Osteocyte (in vitro differentiated cells): ENCODE measurements at regions not wholly inside any gene's neighbourhood (a gene's known extent, or its start where the extent isn't known, plus 50 kb on each side); places are given as distances from the start of the nearest gene placed in this dataset.

Experiments
- DNase-seq: peaks from one replicate; pipeline ENCODE4 v3.0.0; 2021; ENCODE audit warnings: mixed read lengths; ENCODE audit not compliant: unreplicated experiment; ENCODE audit errors: extremely low spot score
- H3K27ac Mint-ChIP-seq: one replicate; pipeline ENCODE4 v1.8.0; 2021; ENCODE audit warnings: mild to moderate bottlenecking, mixed read lengths; ENCODE audit not compliant: unreplicated experiment
- H3K27me3 Mint-ChIP-seq: one replicate; pipeline ENCODE4 v1.8.0; 2021; ENCODE audit warnings: mixed read lengths; ENCODE audit not compliant: unreplicated experiment
- H3K36me3 Mint-ChIP-seq: one replicate; pipeline ENCODE4 v1.8.0; 2021; ENCODE audit warnings: mixed read lengths; ENCODE audit not compliant: unreplicated experiment
- H3K4me1 Mint-ChIP-seq: one replicate; pipeline ENCODE4 v1.8.0; 2021; ENCODE audit warnings: mixed read lengths; ENCODE audit not compliant: unreplicated experiment
- H3K4me3 Mint-ChIP-seq: one replicate; pipeline ENCODE4 v1.8.0; 2021; ENCODE audit warnings: mild to moderate bottlenecking, moderate library complexity, mixed read lengths; ENCODE audit not compliant: unreplicated experiment
- H3K9me3 Mint-ChIP-seq: one replicate; pipeline ENCODE4 v1.8.0; 2021; ENCODE audit warnings: mixed read lengths; ENCODE audit not compliant: unreplicated experiment
- TF ChIP-seq, protein P1 (sequence below): fragments of 200-600 bp; sonication (generic); IDR thresholded peaks from 2 replicates; pipeline ENCODE4 v1.5.0; 2021; ENCODE audit warnings: antibody characterized with exemption, mild to moderate bottlenecking, moderate library complexity

- Mint-ChIP-seq H3K4me1 (no peaks in the 10 kb centered on the region), H3K9me3 (no peaks in the 10 kb centered on the region), H3K4me3 (no peak overlapping the region), H3K27ac (no peak overlapping the region), H3K27me3 (no peaks in the 10 kb centered on the region), H3K36me3 (no peaks in the 10 kb centered on the region)
- no peak for DNase-seq
- TF ChIP-seq, protein P1, sequence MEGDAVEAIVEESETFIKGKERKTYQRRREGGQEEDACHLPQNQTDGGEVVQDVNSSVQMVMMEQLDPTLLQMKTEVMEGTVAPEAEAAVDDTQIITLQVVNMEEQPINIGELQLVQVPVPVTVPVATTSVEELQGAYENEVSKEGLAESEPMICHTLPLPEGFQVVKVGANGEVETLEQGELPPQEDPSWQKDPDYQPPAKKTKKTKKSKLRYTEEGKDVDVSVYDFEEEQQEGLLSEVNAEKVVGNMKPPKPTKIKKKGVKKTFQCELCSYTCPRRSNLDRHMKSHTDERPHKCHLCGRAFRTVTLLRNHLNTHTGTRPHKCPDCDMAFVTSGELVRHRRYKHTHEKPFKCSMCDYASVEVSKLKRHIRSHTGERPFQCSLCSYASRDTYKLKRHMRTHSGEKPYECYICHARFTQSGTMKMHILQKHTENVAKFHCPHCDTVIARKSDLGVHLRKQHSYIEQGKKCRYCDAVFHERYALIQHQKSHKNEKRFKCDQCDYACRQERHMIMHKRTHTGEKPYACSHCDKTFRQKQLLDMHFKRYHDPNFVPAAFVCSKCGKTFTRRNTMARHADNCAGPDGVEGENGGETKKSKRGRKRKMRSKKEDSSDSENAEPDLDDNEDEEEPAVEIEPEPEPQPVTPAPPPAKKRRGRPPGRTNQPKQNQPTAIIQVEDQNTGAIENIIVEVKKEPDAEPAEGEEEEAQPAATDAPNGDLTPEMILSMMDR: no peak
These were observed 66.6 kb upstream of the OLFM4 start for GRCh38 chr13:52961987-52962386.

DNA sequence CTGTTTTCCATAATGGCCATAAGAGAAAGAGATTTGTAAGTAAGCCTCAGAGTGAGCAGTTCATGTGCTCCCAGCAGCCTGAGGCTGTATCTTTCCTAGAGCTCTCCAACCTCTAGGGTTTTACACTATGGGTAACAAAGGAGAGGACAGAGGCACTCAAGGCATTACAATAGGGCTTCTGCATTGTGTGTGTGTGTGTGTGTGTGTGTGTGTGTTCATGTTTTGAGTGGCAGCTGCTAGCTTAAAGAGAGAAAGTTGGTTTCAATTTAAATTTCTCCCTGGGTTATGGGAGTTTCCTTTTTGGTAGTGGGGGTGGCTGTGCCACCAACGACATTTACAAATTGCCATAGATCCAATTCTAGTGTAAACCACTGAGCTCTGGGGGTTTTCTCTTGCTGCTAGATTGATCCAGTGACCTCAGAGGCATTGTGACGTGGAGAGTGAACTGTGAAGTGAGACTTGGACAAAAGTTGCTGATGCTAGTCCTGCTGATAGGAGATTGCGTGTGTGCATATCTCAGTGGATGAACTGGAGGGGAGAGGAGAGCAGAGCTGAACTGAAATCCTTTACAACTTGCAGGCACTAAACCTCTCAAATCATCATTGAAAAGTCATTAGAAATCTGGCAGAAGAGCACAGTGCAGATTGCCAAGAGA, 67.2 kb upstream of the OLFM4 start:
- H3K36me3 Mint-ChIP-seq: no peaks in the 10 kb centered on the region
- H3K27me3 Mint-ChIP-seq: no peaks in the 10 kb centered on the region
- H3K4me1 Mint-ChIP-seq: no peaks in the 10 kb centered on the region
- TF ChIP-seq, protein P1: no peak
- no peak for DNase-seq
- no peak overlapping the region for H3K4me3 Mint-ChIP-seq
- H3K27ac Mint-ChIP-seq: no peak overlapping the region
- H3K9me3 Mint-ChIP-seq: peaks cover 5% of the 10 kb centered on the region

- no peaks in the 10 kb centered on the region for H3K36me3 Mint-ChIP-seq
- no peak overlapping the region for H3K4me3 Mint-ChIP-seq
- H3K27ac Mint-ChIP-seq: no peak overlapping the region
- no peaks in the 10 kb centered on the region for H3K4me1 Mint-ChIP-seq
- H3K9me3 Mint-ChIP-seq: peaks cover 14% of the 10 kb centered on the region
- H3K27me3 Mint-ChIP-seq: no peaks in the 10 kb centered on the region
- DNase-seq: no peak
- TF ChIP-seq, protein P1: no peak
These were observed 73.1 kb upstream of the OLFM4 start for GRCh38 chr13:52955472-52955874.

GRCh38 chr13:52954838-52955237, 73.8 kb upstream of the OLFM4 start:
- Mint-ChIP-seq H3K27me3 (no peaks in the 10 kb centered on the region), H3K4me3 (no peak overlapping the region), H3K4me1 (no peaks in the 10 kb centered on the region), H3K36me3 (no peaks in the 10 kb centered on the region), H3K27ac (no peak overlapping the region), H3K9me3 (peaks cover 14% of the 10 kb centered on the region)
- no peak for DNase-seq
- TF ChIP-seq, protein P1: no peak

DNA sequence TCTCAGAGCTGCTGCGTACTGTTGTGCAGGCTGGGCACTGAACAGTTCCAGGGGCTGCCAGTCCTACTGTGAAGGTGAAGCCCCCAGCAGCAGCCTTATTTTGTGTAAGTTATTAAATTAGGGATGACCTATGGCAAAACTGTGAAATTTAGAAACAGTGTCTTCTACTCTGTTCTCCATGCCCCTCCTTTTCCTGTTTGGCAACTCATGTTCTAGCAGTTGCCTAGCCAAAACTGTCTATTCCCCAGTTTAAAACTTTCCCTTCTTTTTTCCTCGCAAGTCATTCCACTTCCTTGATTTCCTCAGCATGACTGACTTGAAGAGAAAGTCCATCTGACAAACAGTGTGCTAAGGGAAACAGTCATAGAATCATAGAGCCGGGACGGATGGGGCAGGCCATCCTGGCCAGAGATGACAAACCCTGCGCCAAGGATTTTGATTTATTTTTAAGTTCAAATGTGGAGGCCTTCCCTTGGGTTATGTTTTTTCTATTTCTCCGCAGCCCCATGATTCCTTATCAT, 78.1 kb upstream of the OLFM4 start:
- Mint-ChIP-seq H3K27ac (no peak overlapping the region), H3K9me3 (peaks cover 18% of the 10 kb centered on the region), H3K4me3 (no peak overlapping the region), H3K27me3 (no peaks in the 10 kb centered on the region), H3K4me1 (no peaks in the 10 kb centered on the region), H3K36me3 (no peaks in the 10 kb centered on the region)
- DNase-seq: no peak
- TF ChIP-seq, protein P1: no peak
